ENCODE measurements at regions not wholly inside any gene's neighbourhood (a gene's known extent, or its start where the extent isn't known, plus 50 kb on each side); places are given as distances from the start of the nearest gene placed in this dataset.
"Not testable (repeated sequence)": the region's sequence is repeated elsewhere in the genome, so short reads cannot be mapped to it uniquely, and the experiment has no call there.

- H3K27me3 Mint-ChIP-seq = no peaks in the 10 kb centered on the region
- DNase-seq = no peak
- no peak overlapping the region for H3K27ac Mint-ChIP-seq
- peaks cover 0 to 23% of the 10 kb centered on the region in 2 donors for H3K9me3 Mint-ChIP-seq
- no peak overlapping the region for H3K4me3 Mint-ChIP-seq
- no peak for ATAC-seq
- no peaks in the 10 kb centered on the region for H3K4me1 Mint-ChIP-seq
Measured at GRCh38 chr9:82431121-82431520, 442.5 kb downstream of the SPATA31D1 start.

GRCh38 chr9:82433290-82433931 is 444.8 kb downstream of the SPATA31D1 start:
- not testable (repeated sequence) for ATAC-seq, H3K27ac Mint-ChIP-seq, H3K4me1 Mint-ChIP-seq, H3K4me3 Mint-ChIP-seq, DNase-seq, H3K27me3 Mint-ChIP-seq
- H3K9me3 Mint-ChIP-seq = peaks cover 3 to 29% of the 10 kb centered on the region in 2 donors

- no peak for DNase-seq
- Mint-ChIP-seq H3K27me3 (no peaks in the 10 kb centered on the region), H3K4me3 (no peak overlapping the region), H3K9me3 (peaks cover 18 to 37% of the 10 kb centered on the region in 2 donors), H3K4me1 (no peaks in the 10 kb centered on the region), H3K27ac (no peak overlapping the region)
- ATAC-seq = no peak
Measured at GRCh38 chr9:82436475-82436874, 447.9 kb downstream of the SPATA31D1 start.

GRCh38 chr9:82437183-82437582 is 448.6 kb downstream of the SPATA31D1 start:
- ATAC-seq, H3K4me3 Mint-ChIP-seq, H3K4me1 Mint-ChIP-seq, H3K27me3 Mint-ChIP-seq, H3K27ac Mint-ChIP-seq, DNase-seq: not testable (repeated sequence)
- peaks cover 24 to 37% of the 10 kb centered on the region in 2 donors for H3K9me3 Mint-ChIP-seq

- DNase-seq (no peak), ATAC-seq (no peak)
- Mint-ChIP-seq H3K4me3 (no peak overlapping the region), H3K9me3 (peaks cover 24 to 34% of the 10 kb centered on the region in 2 donors), H3K27me3 (no peaks in the 10 kb centered on the region), H3K27ac (no peak overlapping the region), H3K4me1 (no peaks in the 10 kb centered on the region)
Measured at GRCh38 chr9:82438581-82438980, 450.0 kb downstream of the SPATA31D1 start.

- Mint-ChIP-seq H3K27me3 (no peaks in the 10 kb centered on the region), H3K4me3 (no peak overlapping the region), H3K9me3 (peaks cover 30 to 42% of the 10 kb centered on the region in 2 donors), H3K27ac (no peak overlapping the region), H3K4me1 (no peaks in the 10 kb centered on the region)
- ATAC-seq (no peak), DNase-seq (no peak)
Measured at GRCh38 chr9:82443312-82443711, 454.7 kb downstream of the SPATA31D1 start.

GRCh38 chr9:82445556-82445955 is 457.0 kb downstream of the SPATA31D1 start:
- Mint-ChIP-seq H3K4me3 (no peak overlapping the region), H3K4me1 (no peaks in the 10 kb centered on the region), H3K27ac (no peak overlapping the region), H3K9me3 (peaks cover 19 to 28% of the 10 kb centered on the region in 2 donors), H3K27me3 (no peaks in the 10 kb centered on the region)
- no peak for DNase-seq
- ATAC-seq = no peak

- H3K27ac Mint-ChIP-seq = no peak overlapping the region
- H3K4me3 Mint-ChIP-seq = no peak overlapping the region
- ATAC-seq (no peak), DNase-seq (no peak)
- H3K4me1 Mint-ChIP-seq = no peaks in the 10 kb centered on the region
- H3K27me3 Mint-ChIP-seq = no peaks in the 10 kb centered on the region
- peaks cover 9 to 27% of the 10 kb centered on the region in 2 donors for H3K9me3 Mint-ChIP-seq
Measured at GRCh38 chr9:82447343-82447742, 458.8 kb downstream of the SPATA31D1 start.

GRCh38 chr9:82449986-82450385 is 461.4 kb downstream of the SPATA31D1 start:
- ATAC-seq (no peak), DNase-seq (no peak)
- Mint-ChIP-seq H3K9me3 (peaks cover 9 to 31% of the 10 kb centered on the region in 2 donors), H3K27ac (no peak overlapping the region), H3K27me3 (no peaks in the 10 kb centered on the region), H3K4me3 (no peak overlapping the region), H3K4me1 (no peaks in the 10 kb centered on the region)

GRCh38 chr9:82454509-82455190 is 466.1 kb downstream of the SPATA31D1 start:
- H3K27me3 Mint-ChIP-seq = no peaks in the 10 kb centered on the region
- H3K4me3 Mint-ChIP-seq = no peak overlapping the region
- no peaks in the 10 kb centered on the region for H3K4me1 Mint-ChIP-seq
- H3K27ac Mint-ChIP-seq = no peak overlapping the region
- DNase-seq = no peak
- H3K9me3 Mint-ChIP-seq = peaks cover 0 to 13% of the 10 kb centered on the region in 2 donors
- ATAC-seq = no peak

- ATAC-seq (no peak), DNase-seq (no peak)
- H3K4me3 Mint-ChIP-seq = no peak overlapping the region
- H3K4me1 Mint-ChIP-seq = no peaks in the 10 kb centered on the region
- no peaks in the 10 kb centered on the region for H3K27me3 Mint-ChIP-seq
- peaks cover 0 to 11% of the 10 kb centered on the region in 2 donors for H3K9me3 Mint-ChIP-seq
- H3K27ac Mint-ChIP-seq = no peak overlapping the region
Measured at GRCh38 chr9:82456642-82457041, 468.1 kb downstream of the SPATA31D1 start.

- no peak for ATAC-seq
- Mint-ChIP-seq H3K4me3 (no peak overlapping the region), H3K27ac (no peak overlapping the region), H3K9me3 (peaks cover under 1 to 5% of the 10 kb centered on the region in 2 donors), H3K27me3 (no peaks in the 10 kb centered on the region), H3K4me1 (no peaks in the 10 kb centered on the region)
- DNase-seq = no peak
Measured at GRCh38 chr9:82457298-82457697, 468.7 kb downstream of the SPATA31D1 start.

- H3K9me3 Mint-ChIP-seq = peaks cover 0 to 7% of the 10 kb centered on the region in 2 donors
- H3K4me1 Mint-ChIP-seq = no peaks in the 10 kb centered on the region
- H3K4me3 Mint-ChIP-seq = no peak overlapping the region
- no peak overlapping the region for H3K27ac Mint-ChIP-seq
- ATAC-seq (no peak), DNase-seq (no peak)
- no peaks in the 10 kb centered on the region for H3K27me3 Mint-ChIP-seq
Measured at GRCh38 chr9:82457891-82458290, 469.3 kb downstream of the SPATA31D1 start.

- ATAC-seq (no peak), DNase-seq (no peak)
- H3K27ac Mint-ChIP-seq = no peak overlapping the region
- H3K4me1 Mint-ChIP-seq = no peaks in the 10 kb centered on the region
- H3K27me3 Mint-ChIP-seq = no peaks in the 10 kb centered on the region
- H3K4me3 Mint-ChIP-seq = no peak overlapping the region
- peaks cover 0 to 8% of the 10 kb centered on the region in 2 donors for H3K9me3 Mint-ChIP-seq
Measured at GRCh38 chr9:82458296-82458695, 469.7 kb downstream of the SPATA31D1 start.

GRCh38 chr9:82466616-82467260 is 478.2 kb downstream of the SPATA31D1 start:
- Mint-ChIP-seq H3K27ac (no peak overlapping the region), H3K9me3 (peaks cover 7 to 8% of the 10 kb centered on the region in 2 donors), H3K4me3 (no peak overlapping the region), H3K4me1 (no peaks in the 10 kb centered on the region), H3K27me3 (no peaks in the 10 kb centered on the region)
- DNase-seq (no peak), ATAC-seq (no peak)

- no peak for ATAC-seq
- H3K4me3 Mint-ChIP-seq = no peak overlapping the region
- no peak overlapping the region for H3K27ac Mint-ChIP-seq
- peaks cover 6 to 7% of the 10 kb centered on the region in 2 donors for H3K9me3 Mint-ChIP-seq
- H3K27me3 Mint-ChIP-seq = no peaks in the 10 kb centered on the region
- no peak for DNase-seq
- no peaks in the 10 kb centered on the region for H3K4me1 Mint-ChIP-seq
Measured at GRCh38 chr9:82467436-82467835, 478.9 kb downstream of the SPATA31D1 start.

All from stimulated activated naive CD8-positive, alpha-beta T cell treated with anti-CD3 and anti-CD28 coated beads, Interleukin-15, amount 100 ng/mL, for 72 hours (primary cell).